HG03135 (cell line): ENCODE measurements at regions not wholly inside any gene's neighbourhood (a gene's known extent, or its start where the extent isn't known, plus 50 kb on each side); places are given as distances from the start of the nearest gene placed in this dataset.

ENCODE experiments used
- ATAC-seq: cut with Tn5 transposase; IDR thresholded peaks from one replicate; pipeline ENCODE4 v1.9.1; 2021; ENCODE audit warnings: mild to moderate bottlenecking, moderate library complexity; ENCODE audit not compliant: unreplicated experiment

DNA sequence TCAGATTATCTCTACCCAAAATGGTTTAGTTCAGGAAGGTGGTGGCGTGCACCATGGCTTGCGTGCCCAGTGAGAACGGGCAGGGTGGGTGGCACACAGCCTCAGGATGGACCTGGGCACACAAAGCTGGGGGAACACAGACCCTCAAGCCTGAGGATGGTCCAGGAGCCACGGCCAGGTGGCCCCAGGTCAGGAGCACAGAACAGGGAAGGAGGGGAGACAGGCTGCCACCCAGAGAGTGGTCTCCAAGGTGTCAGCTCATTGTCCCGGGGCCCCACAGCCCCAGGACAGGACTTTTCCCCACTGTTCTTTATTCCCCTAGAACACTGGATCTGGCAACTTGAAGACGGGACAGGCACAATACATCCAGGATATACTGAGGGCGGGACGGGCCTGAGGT lies 75.6 kb upstream of the MGMT start:
- no peak for ATAC-seq

DNA sequence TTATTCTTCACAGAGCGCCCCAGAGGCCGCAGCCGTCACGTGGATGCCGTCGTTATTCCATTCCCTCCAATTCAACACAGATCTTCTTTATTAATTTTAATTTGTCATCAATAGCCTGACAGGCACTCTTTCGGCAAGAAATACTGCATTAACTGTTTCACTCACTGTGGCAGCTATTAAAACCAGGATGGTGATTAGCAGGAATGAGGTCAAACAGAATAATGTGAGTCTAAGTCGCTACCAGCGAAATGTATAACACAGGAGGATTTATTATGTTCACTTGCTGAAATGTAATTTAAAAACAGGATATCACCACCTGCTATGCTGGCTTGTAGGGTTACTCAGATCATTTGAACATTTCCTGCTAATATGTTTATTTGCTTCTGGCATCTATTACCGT lies 74.2 kb upstream of the MGMT start:
- no peak for ATAC-seq

DNA sequence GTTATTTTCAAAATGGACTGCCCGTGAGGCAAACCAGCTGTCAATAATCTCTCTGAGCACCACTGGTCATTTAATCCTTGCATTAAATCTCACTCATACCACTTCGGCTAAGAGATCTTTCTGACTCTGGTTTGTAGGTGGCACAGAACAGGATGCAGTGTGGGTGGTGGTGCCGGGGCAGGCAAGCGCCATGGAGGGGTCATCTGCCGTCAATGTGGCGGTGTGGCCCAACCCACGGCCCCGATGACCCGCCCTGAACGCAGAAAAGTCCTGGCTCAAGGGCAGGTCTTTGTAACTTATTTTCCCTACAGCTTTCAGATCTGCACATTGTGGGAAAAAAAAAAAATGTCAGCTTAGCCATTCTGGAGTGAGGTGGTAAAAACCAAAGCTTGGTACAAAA lies 73.2 kb upstream of the MGMT start:
- ATAC-seq: no peak

DNA sequence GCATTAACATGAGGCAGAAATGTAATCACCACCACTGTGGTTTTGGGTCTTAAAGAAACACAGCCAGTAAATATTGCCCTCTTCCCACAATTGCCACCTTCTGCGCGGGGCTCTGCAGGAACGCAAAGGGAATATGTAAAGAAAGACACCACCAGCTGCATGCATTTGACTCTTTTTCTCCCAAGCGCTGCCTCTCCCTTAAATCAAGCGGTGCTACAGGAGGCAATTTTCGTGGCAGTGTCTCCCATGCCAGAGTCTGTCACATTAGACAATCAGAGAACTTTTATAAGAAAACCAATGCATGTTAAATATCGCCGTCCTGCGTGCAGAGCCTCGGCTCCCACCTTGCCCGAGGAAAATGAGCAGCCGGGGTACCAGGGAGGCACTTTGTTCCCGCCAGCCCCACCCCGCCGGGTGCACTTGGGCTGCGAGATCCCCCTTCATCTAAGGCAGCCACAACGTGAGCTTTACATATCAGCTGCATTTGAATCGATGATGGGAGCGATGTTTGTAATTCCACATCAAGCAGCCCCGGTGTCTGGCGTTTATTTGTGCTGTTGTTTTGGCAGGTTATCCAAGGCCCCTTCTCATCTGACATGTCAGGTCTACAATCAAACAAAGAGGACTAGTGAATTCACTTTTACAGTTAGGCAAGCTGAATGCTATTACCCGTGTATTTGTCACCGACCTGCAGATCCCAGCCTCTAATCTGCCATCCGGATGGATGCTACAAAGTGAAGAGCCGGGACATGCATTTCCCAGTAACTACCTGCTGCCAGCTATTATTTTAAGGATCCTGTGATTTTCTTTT lies 72.3 kb upstream of the MGMT start:
- ATAC-seq: no peak

DNA sequence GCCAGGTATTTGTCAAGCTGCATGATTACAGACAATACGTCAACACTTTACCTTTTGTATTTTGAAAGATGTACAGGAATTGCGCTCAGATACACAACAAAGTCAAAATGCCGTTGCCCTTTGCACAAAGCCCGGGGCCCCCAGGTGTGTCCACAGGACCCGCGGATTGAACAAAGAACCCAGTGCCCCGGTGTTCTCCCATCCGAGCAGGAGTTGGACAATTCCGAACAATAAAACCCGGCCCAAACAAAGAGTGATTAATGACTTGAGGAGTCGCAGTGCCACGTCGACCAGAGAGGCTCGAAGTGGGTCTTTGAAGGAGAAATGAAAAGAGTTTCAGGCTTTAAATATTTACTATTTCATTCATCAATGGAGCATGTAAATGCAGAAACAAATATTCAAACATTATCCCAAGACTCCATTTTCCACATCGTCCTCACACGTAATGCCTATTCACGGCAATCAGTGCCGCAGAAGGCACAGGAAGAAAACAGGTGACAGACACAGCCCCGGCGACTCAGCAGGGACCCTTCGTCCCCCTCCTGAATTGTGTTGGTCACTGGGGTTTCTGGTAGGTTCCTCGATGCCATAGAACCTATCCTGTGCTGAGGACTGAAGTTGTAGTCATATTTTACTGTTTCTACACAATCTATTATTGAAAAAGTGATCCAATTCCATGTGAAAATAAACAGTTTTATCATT lies 70.9 kb upstream of the MGMT start:
- ATAC-seq: no peak

DNA sequence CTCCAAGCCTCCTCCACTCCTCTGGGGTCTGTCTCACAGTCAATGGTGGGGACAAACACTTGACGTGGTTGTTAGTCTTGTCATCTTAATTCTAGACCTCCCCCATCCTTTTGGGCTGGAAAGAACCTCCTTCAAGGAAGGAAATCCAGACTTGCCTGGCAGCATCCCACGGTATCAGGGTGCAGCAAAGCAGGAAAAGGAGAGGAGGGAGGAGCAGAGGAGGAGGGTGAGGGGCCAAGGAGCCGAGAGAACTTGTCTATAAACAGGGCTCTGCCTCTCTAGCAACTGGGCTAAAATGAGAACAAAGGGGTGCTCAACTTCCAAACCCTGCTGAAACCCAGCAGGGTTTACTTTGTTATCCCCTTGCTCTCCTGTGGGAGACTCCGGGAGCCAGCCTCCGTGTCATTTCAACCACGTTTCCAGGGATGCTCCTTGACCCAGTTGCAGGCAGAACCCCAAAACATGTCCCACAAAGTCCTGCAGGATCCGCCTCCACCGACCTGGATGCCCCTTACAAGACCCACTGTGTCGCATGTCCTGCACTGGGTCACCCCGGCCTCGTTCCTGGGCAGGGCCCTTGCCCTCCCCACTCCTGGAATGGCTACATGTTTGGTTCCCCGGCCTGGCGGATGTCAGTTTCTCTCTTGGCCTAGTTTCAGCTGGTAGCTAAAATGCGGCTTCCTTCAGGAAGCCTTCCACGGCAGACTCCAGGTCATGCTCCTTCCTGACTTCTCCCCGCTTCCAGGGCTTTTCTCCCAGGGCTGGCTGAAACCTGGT lies 69.7 kb upstream of the MGMT start:
- no peak for ATAC-seq

DNA sequence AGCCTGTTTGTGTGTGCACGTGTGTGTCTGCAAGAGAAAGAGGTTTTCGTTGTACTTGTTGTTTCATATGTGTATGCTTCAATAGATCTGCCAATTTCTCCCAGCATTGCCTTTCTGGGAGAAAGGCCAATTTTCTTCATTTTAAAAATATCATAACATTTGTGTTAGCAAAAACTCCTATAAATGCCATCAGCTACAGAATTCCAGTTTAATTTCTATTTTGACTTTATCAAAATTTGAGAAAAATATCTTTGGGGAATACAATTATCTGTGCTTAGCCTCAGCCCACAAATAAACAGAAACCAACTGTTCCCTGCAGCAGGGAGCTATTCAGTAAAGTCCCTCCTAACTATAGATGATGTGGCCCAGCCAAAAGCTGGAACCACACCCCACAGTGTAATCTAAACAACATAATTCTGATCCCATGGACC lies 68.3 kb upstream of the MGMT start:
- ATAC-seq: no peak

DNA sequence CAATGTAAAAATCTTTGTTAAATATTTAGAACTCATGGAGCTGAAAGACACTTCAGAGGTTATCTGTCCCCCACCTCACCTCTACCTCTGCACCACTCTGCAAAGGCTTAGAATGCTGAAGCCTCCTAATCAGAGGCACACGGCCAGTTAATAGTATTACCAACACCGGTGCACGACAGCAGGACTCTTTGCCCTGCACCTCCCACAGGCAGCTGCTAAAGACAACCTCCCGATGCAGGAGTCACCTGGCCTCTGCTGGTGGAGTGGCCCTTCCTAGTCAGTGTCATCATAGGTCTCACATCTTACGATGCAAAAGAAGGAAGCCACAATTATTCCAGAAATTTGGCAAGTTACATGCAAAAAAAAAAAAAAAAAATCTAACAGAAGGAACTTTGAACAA lies 66.6 kb upstream of the MGMT start:
- no peak for ATAC-seq

DNA sequence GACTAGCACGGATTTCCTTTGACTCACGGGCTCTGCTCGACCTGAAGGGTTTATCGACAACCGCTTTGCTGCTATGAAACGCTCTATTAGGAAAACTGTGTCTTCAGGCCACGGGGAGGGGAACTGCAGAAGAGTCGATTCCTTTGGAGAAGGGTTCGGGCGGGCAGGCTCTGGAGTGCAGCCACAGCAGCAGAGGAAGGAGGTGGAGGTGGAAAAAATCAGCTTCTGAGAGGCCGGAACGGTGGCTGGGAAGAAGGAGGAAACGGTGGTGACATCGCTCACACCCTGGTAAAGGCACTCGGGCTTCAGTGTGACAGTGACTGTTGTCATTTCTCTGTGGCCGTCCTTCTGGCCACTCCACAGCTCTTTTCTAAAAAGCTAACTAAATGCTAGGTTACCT lies 64.6 kb upstream of the MGMT start:
- no peak for ATAC-seq

DNA sequence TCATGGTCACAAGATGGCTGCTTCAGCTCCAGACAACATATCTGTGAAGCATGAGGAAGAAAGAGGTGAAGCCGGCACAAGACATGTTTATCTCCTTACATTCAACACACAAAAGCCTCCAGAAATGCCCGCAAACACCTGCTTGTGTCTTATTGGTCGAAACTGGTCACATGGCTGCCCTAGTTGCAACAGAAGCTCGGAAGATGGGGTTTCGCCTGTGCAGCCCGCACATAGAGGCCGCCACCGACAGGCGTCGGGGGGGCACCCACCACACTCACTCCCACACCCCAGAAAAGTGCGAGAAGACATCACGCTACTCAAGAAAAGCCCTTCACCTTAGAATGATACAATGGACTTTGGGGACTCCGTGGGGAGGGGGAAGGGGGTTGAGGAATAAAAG lies 63.0 kb upstream of the MGMT start:
- ATAC-seq: no peak

DNA sequence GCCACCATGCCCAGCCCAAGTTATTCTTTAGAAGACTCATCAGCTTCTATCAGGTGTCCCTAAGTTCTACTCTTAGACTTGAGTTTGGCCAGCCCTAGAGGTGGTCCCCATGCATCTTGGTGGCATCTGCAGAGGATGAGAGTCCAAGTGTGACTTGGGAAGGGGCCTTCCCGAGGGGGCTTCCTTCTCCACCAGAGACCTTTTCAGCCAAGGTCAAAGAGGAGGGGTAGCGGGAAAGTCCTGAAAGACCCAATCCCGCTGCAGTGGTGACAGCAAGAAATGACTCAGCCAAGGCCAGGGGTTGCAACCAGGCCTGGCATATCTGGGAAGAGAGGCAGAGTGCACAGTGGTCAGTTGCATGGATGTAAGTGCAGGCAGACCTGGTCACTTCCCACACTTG lies 61.7 kb upstream of the MGMT start:
- ATAC-seq: no peak

DNA sequence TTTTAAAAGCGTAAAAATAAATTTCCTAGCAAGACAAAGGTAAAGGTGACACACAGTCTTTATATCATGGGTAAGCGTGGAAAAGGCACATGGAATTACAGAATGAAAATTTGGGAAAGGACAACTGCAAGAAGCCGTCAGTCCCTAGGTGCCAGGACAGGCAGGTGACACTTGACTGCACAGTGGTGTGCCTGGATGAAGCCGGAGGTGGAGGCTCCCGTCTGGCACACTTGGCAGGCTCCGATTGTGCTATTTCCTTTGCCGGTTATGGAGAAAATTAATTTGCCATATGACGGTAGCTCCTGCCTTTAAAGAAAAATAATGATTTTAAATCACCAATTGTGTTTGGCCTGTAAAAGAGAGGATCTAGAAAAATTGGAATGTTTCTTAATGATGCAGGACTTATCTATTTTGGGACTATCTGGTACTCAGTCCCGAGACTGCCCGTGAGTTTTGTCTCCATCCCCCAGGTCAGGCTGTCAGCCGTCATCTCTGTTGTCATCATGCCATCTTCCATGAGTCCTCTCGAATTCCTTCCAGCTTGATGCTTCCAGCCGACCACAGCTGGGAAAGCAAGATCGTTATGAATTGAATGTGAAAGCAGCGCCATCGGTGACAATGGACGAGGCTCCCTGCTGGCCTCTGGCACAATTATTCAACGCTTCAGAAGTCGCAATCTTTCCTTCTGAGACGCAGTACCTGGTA lies 56.2 kb upstream of the MGMT start:
- ATAC-seq: no peak

DNA sequence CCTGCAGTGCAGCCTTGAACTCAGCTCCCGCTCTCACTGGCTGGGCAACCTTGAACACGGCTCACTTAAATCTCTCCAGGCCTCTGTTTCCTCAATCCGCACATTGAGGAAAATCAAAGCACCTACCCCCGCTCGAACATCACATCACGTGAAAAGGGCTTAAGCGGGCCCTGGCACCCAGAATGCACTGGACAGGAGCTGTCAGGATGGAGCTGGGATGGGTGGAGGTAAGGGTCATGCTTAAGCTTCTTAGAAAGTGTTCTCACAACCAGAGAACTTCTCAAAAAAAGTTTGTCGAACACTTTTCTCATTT lies 55.7 kb upstream of the MGMT start:
- ATAC-seq: no peak

DNA sequence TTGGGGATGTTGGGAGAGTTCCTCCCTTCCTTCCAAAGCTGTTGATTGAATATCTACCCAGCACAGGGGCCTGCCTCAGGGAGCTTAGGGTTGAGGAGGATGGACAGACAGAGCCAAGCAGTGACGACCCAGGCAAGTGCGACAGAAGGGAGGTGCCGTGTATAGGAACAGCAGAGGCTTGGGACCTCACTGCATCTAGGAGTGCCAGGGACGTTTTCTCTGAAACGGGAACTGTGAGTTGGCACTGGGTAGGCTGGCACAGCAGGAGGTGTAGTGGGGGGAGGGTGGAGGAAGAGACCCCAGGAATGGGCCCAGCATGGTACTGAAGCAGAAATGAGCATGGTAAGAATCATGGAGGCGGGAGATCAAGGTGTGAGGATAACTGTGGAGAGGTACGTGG lies 55.3 kb upstream of the MGMT start:
- no peak for ATAC-seq

DNA sequence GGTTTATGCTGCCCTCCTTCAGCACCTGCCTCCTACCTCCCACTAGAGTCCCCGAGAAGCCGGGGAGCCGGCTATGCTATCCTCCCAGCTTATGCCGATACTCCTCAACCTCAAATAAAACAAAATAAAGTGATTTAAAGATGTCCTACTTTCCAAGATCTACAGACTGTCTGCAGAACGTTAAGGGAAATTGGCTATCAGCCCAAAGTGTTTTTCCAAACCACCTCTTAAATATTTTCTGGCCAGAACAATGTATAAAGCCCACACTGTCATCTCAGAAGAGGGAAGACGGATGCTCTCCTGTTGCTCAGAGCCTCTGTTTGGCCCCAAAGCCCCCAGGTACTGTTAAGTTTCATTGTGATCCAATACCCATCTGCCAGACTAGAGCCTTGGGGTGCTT lies 54.0 kb upstream of the MGMT start:
- ATAC-seq: no peak

DNA sequence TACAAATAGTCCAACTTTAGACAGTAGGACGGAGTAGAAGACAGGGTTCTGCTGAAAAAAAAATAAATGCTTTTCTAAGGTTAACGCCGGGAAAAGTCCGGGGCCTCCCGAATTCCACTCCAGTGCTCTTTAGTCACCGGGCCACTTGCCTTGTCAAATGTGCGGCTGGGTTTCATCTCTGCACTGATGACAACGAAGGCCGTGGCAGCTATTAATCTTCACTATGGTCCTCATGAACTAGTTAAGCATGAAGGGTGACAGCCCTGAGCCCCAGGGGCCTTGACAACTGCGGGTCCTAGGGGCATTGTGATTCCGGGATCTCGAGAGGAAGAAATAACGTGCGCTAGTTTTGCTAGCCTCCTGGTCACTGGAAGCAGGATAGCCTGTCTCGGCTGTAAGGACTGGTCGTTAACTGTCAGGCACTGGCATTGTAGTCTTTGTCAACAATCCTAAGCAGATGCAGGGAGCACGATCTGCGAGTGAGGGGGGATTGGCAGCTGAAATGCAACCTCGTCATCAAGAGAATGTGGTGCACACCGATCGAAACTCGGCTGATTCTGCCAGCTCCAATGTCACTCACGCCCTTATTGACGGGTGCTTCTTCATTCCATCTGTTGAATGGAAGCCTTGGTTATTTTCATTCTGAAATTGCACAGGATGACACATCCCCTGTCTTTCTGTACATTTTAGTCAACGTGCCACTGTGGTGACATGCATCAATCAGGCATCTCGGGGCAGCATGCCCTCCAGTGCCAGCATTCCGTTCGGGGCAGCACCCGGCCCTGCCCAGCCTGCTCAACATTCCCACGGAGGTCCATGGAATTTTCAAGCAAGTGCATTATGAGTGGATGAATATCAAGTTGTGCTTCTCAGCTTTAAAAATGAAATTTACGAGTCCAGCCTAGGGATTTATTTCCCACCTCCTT lies 51.6 kb upstream of the MGMT start:
- no peak for ATAC-seq

DNA sequence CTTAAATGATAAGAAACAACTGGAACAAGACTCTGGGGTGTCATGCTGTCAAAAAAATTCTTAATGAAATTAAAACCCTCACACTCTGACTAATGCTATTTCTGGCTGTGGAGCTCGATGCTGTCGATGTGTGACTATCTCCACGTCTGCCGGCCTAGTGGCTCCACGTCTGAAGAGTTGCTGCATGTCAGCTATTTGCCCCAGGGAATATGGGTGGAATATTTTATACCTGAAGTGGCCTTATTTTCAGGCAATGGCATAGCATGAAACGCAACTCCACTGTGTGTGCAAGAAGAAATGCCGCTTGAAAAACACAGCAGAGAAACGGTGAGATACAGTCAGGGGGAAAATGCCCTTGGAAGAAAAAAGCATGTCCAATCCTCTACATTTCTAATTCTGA lies 50.9 kb upstream of the MGMT start:
- ATAC-seq: no peak

DNA sequence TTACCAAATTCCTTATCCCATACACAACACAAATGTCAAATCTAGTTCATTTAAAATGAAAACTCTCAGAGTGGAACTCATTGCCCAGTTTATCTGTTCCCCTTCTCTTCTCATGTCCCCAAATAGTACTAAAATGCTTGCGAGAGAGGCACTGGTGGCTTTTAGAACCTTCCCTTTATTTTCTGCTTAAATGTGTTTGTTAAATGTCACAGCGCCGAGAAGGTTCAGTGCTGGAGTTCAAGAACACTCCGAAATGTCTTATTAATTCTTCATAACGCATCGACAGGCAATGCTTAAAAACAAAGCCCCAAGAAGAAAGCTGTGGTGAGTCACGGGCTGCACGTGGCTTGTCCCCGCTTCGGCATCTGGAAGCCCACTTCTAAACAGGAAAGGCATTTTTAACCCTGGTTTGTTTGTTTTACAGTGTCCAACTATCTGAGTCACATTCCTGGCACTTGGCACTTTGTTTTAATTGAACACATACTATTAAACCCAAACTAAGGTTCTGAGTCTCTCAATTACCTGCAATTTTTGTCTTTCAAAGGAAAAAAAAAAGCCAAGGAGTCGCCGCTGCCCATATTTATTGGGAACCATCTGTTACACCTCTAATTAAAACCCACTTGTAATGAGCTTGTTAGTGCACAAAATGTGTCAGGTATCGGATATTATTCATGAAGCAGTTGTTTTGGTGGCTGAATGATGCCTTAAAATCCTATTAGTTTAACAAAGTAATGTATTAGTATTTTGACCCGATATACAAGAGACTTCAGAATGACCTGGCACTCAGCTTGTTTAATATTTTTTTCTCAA lies 49.9 kb upstream of the MGMT start:
- no peak for ATAC-seq
